ENCODE measurements at regions not wholly inside any gene's neighbourhood (a gene's known extent, or its start where the extent isn't known, plus 50 kb on each side); places are given as distances from the start of the nearest gene placed in this dataset.

DNA sequence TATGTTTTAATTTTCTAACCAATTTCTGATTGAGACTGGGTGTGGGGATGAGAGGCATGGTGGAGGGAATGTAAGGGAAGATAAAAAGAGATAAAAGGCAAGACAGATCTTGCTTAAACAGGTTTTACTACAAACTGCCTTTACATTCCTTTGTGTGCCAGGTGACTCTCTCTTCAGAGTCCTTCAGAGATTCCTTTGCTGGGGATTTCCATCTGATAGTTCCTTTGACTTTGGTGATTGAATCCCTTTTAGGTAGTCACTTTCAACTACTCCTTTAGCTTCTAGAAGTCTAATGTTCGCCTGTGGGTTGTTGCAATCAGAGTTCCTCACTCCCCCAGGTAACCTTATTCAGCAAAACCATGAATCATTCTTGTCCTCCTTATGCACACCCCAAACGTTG, 283.3 kb upstream of the MANEA start:
- Histone ChIP-seq H3K4me3 (no peak overlapping the region), H4K20me1 (ENCODE audit: control insufficient read depth, insufficient read depth) (no peaks in the 10 kb centered on the region), H3K36me3 (ENCODE audit: control insufficient read depth in 2 of 2, insufficient read depth in 2 of 2, low read length in 1 of 2) (no peaks in the 10 kb centered on the region), H3K27me3 (replicated peaks in 1 of 2; ENCODE audit: control insufficient read depth in 2 of 2, insufficient read depth in 2 of 2, low read length in 1 of 2) (no peaks in the 10 kb centered on the region), H3K4me2 (ENCODE audit: control insufficient read depth, insufficient read depth) (no peak overlapping the region), H3K9ac (ENCODE audit: control insufficient read depth, insufficient read depth, low read length) (no peak overlapping the region), H2AFZ (ENCODE audit: control insufficient read depth, low read depth, low read length) (no peak overlapping the region), H3K79me2 (ENCODE audit: control insufficient read depth, insufficient read depth, low read length) (no peaks in the 10 kb centered on the region), H3K4me1 (ENCODE audit: control insufficient read depth, insufficient read depth, low read length) (no peaks in the 10 kb centered on the region), H3K9me3 (replicated peaks; ENCODE audit: control insufficient read depth, insufficient read depth, low read length) (no peaks in the 10 kb centered on the region), H3K27ac (ENCODE audit: control insufficient read depth, insufficient read depth) (no peak overlapping the region)
- ChIA-PET CTCF (no interaction called here), RAD21 (ENCODE audit: unreplicated experiment) (no interaction called here), POLR2A (no interaction called here), SMC1A (ENCODE audit: uncharacterized antibody, unreplicated experiment) (interaction anchor here (0.7 kb wide), 1 partner anchor 932 kb away, joined by 3 read pairs; no protein-coding TSS in a partner anchor)
- intact Hi-C loops (cut with micrococcal nuclease; ENCODE audit: unreplicated experiment), result no loop called here
- in situ Hi-C loops (cut with MboI), result no loop called here
- BruUV-seq (replicated peaks), result no TSS peak
- no peak for DNase-seq (ENCODE audit: low read depth, low spot score)
- 0% methylated on average over 2 of the region's 2 CpGs for WGBS (ENCODE audit: insufficient coverage, insufficient replicate concordance, low lambda C conversion rate, missing lambda C conversion rate)
- ATAC-seq, result no peak
- TF ChIP-seq KLF5 (IDR thresholded peaks at IDR 0.05; ENCODE audit: partially characterized antibody), result no peak
- FAIRE-seq, result no peak

DNA sequence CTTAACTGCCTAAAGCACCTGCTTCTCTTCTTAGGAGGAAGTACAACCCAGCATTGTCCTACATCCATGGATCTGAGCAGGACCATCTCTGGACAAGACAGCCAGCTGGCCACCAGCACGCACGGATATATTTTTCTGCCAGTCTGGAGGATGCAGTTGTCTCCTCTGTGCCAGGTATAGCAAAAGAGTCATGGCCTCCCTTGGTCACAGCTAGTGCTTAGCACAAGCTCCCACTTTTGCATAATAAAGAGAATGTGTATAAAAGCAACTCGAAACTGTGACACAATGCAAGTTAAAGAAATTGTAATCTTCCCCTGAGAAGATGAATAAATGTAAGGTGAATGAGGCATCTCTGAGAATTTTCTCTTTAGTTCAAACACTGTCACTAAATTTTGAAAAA, 267.8 kb upstream of the MANEA start:
- Histone ChIP-seq H3K9me3 (replicated peaks; ENCODE audit: control insufficient read depth, insufficient read depth, low read length) (no peaks in the 10 kb centered on the region), H3K27ac (ENCODE audit: control insufficient read depth, insufficient read depth) (no peak overlapping the region), H2AFZ (ENCODE audit: control insufficient read depth, low read depth, low read length) (no peak overlapping the region), H3K27me3 (replicated peaks in 1 of 2; ENCODE audit: control insufficient read depth in 2 of 2, insufficient read depth in 2 of 2, low read length in 1 of 2) (no peaks in the 10 kb centered on the region), H3K4me3 (no peak overlapping the region), H3K9ac (ENCODE audit: control insufficient read depth, insufficient read depth, low read length) (no peak overlapping the region), H4K20me1 (ENCODE audit: control insufficient read depth, insufficient read depth) (no peaks in the 10 kb centered on the region), H3K36me3 (ENCODE audit: control insufficient read depth in 2 of 2, insufficient read depth in 2 of 2, low read length in 1 of 2) (no peaks in the 10 kb centered on the region), H3K4me2 (ENCODE audit: control insufficient read depth, insufficient read depth) (no peak overlapping the region), H3K4me1 (ENCODE audit: control insufficient read depth, insufficient read depth, low read length) (no peaks in the 10 kb centered on the region), H3K79me2 (ENCODE audit: control insufficient read depth, insufficient read depth, low read length) (no peaks in the 10 kb centered on the region)
- in situ Hi-C loops (cut with MboI) (no loop called here), intact Hi-C loops (cut with micrococcal nuclease; ENCODE audit: unreplicated experiment) (no loop called here)
- no TSS peak for BruUV-seq (replicated peaks)
- ATAC-seq (no peak), FAIRE-seq (no peak), DNase-seq (ENCODE audit: low read depth, low spot score) (no peak)
- ChIA-PET CTCF (no interaction called here), SMC1A (ENCODE audit: uncharacterized antibody, unreplicated experiment) (no interaction called here), POLR2A (no interaction called here), RAD21 (ENCODE audit: unreplicated experiment) (no interaction called here)
- WGBS (ENCODE audit: insufficient coverage, insufficient replicate concordance, low lambda C conversion rate, missing lambda C conversion rate), result 39% methylated on average over 3 of the region's 3 CpGs
- TF ChIP-seq PAX5 (IDR thresholded peaks at IDR 0.05; ENCODE audit: borderline replicate concordance, low read depth, low read length), result no peak
- no peak for TF ChIP-seq JUNB (IDR thresholded peaks at IDR 0.05)
- TF ChIP-seq, protein P1, sequence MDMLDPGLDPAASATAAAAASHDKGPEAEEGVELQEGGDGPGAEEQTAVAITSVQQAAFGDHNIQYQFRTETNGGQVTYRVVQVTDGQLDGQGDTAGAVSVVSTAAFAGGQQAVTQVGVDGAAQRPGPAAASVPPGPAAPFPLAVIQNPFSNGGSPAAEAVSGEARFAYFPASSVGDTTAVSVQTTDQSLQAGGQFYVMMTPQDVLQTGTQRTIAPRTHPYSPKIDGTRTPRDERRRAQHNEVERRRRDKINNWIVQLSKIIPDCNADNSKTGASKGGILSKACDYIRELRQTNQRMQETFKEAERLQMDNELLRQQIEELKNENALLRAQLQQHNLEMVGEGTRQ (IDR thresholded peaks at IDR 0.05; ENCODE audit: borderline replicate concordance, low read depth, low read length), result no peak
- no peak for TF ChIP-seq ZNF274 (IDR thresholded peaks at IDR 0.05; ENCODE audit: insufficient read depth, insufficient read length)
- TF ChIP-seq SRF (IDR thresholded peaks at IDR 0.05; ENCODE audit: low read depth in 2 of 2, low read length in 2 of 2), result no peak

Data from GM12878 (cell line).